ENCODE measurements at regions not wholly inside any gene's neighbourhood (a gene's known extent, or its start where the extent isn't known, plus 50 kb on each side); places are given as distances from the start of the nearest gene placed in this dataset.

DNA sequence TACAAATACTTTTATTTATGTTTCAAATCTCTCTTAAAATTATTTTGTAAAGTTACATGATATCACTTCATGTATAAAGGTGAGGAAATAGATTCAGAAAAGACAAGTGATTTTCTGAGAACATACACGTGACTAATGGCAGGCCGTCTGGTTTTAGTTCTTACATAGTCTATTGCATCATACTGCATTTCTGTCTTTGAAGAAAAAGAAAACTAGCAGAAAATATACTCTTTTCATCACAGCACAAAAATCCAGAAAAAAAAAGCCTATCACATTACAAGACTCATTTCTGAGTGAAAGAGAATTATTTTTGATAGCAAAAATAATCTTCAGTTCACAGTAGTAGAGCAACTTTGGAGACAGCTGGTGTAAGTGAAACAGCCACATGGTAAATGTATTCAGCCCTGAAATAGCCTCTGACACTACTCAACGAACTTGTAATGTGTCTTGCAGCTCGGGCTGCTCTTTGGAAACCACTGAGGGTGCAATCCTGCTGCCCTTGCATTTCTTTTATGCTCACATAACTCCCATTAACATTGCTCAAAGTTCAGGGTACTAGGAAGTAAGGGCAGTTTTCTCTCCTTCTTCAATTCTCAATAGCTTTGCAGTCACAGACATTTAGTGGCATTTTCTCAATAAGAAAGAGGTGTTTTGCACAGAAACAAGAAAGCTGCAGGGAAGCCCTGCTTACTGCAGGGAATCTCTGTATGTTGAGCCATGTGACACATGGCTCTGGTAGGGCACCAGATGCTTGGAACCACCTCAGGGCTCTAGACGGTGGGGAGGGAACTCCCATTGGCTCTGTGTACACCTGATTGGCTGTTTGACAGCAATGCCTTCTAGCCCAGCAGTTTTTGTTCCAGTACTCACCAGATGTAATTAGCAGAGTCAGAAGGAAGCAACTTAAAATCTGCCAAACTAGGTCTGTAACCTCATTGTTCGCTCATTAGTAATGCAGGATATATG is 845.3 kb upstream of the PTPRD start:
- ChIA-PET CTCF (no interaction called here), POLR2A (no interaction called here)
- TF ChIP-seq FOXM1 (IDR thresholded peaks at IDR 0.05; ENCODE audit: borderline replicate concordance) (no peak), SP1 (IDR thresholded peaks at IDR 0.05) (no peak), TARDBP (IDR thresholded peaks at IDR 0.05) (no peak), FOXA1 (IDR thresholded peaks at IDR 0.05) (no peak), L3MBTL2 (conservative IDR thresholded peaks at IDR 0.05) (no peak), NFRKB (IDR thresholded peaks at IDR 0.05) (no peak), SUZ12 (IDR thresholded peaks at IDR 0.05) (no peak), BHLHE40 (IDR thresholded peaks at IDR 0.05; ENCODE audit: borderline replicate concordance) (no peak), FOXK2 (IDR thresholded peaks at IDR 0.05) (no peak), ZNF384 (IDR thresholded peaks at IDR 0.05) (no peak), LEF1 (IDR thresholded peaks at IDR 0.05; ENCODE audit: borderline replicate concordance) (no peak), CTBP1 (IDR thresholded peaks at IDR 0.05; ENCODE audit: borderline replicate concordance) (no peak), PKNOX1 (IDR thresholded peaks at IDR 0.05) (no peak), ARNT (IDR thresholded peaks at IDR 0.05) (no peak), HDGF (IDR thresholded peaks at IDR 0.05; ENCODE audit: borderline replicate concordance) (no peak)
- DNase-seq (ENCODE audit: extremely low spot score) = peak; percentile 3

DNA sequence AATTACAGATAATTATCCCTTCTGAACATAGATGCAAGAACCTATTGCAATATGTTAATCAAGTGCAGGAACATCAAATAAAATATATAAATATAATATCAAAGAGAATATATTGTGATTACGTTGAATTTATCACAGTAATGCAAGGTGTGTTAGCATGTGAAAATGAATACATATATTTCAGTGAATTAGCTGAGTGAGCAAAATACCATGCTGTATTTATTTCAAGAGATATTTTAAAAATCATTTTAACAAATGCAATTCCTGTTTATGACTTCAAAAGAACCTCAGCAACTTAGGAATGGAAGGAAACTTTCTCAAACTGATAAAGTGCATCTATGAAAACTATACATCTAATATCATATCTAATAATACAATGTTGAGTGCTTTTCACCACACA is 856.9 kb upstream of the PTPRD start:
- no peak for DNase-seq (ENCODE audit: extremely low spot score)
- POLR2A ChIA-PET = no interaction called here
- TF ChIP-seq ZNF384 (IDR thresholded peaks at IDR 0.05) = no peak
- TF ChIP-seq NFRKB (IDR thresholded peaks at IDR 0.05) = no peak
- TF ChIP-seq CTBP1 (IDR thresholded peaks at IDR 0.05; ENCODE audit: borderline replicate concordance) = no peak
- no peak for TF ChIP-seq LEF1 (IDR thresholded peaks at IDR 0.05; ENCODE audit: borderline replicate concordance)
- no peak for TF ChIP-seq TARDBP (IDR thresholded peaks at IDR 0.05)
- TF ChIP-seq FOXA1 (IDR thresholded peaks at IDR 0.05) = no peak
- no peak for TF ChIP-seq FOXM1 (IDR thresholded peaks at IDR 0.05; ENCODE audit: borderline replicate concordance)
- no peak for TF ChIP-seq FOXK2 (IDR thresholded peaks at IDR 0.05)
- TF ChIP-seq SUZ12 (IDR thresholded peaks at IDR 0.05) = no peak
- no peak for TF ChIP-seq L3MBTL2 (conservative IDR thresholded peaks at IDR 0.05)
- no peak for TF ChIP-seq ELF4 (IDR thresholded peaks at IDR 0.05)
- TF ChIP-seq BHLHE40 (IDR thresholded peaks at IDR 0.05; ENCODE audit: borderline replicate concordance) = no peak
- TF ChIP-seq ARNT (IDR thresholded peaks at IDR 0.05) = no peak
- TF ChIP-seq SP1 (IDR thresholded peaks at IDR 0.05) = no peak
- no peak for TF ChIP-seq HDGF (IDR thresholded peaks at IDR 0.05; ENCODE audit: borderline replicate concordance)
- TF ChIP-seq PKNOX1 (IDR thresholded peaks at IDR 0.05) = no peak
- CTCF ChIA-PET = no interaction called here

GRCh38 chr9:11471321-11471720 is 858.5 kb upstream of the PTPRD start:
- TF ChIP-seq SP1 (IDR thresholded peaks at IDR 0.05) = no peak
- TF ChIP-seq TARDBP (IDR thresholded peaks at IDR 0.05) = no peak
- TF ChIP-seq LEF1 (IDR thresholded peaks at IDR 0.05; ENCODE audit: borderline replicate concordance) = no peak
- no peak for TF ChIP-seq FOXA1 (IDR thresholded peaks at IDR 0.05)
- no peak for TF ChIP-seq FOXK2 (IDR thresholded peaks at IDR 0.05)
- TF ChIP-seq SUZ12 (IDR thresholded peaks at IDR 0.05) = no peak
- TF ChIP-seq ZNF384 (IDR thresholded peaks at IDR 0.05) = no peak
- no peak for TF ChIP-seq CTBP1 (IDR thresholded peaks at IDR 0.05; ENCODE audit: borderline replicate concordance)
- TF ChIP-seq L3MBTL2 (conservative IDR thresholded peaks at IDR 0.05) = no peak
- TF ChIP-seq FOXM1 (IDR thresholded peaks at IDR 0.05; ENCODE audit: borderline replicate concordance) = no peak
- no peak for TF ChIP-seq HDGF (IDR thresholded peaks at IDR 0.05; ENCODE audit: borderline replicate concordance)
- TF ChIP-seq ARNT (IDR thresholded peaks at IDR 0.05) = no peak
- no peak for TF ChIP-seq NFRKB (IDR thresholded peaks at IDR 0.05)
- TF ChIP-seq PKNOX1 (IDR thresholded peaks at IDR 0.05) = no peak
- no peak for TF ChIP-seq BHLHE40 (IDR thresholded peaks at IDR 0.05; ENCODE audit: borderline replicate concordance)
- no peak for TF ChIP-seq ELF4 (IDR thresholded peaks at IDR 0.05)
- CTCF ChIA-PET = no interaction called here
- POLR2A ChIA-PET = no interaction called here

GRCh38 chr9:11500780-11501179 is 888.0 kb upstream of the PTPRD start:
- DNase-seq (ENCODE audit: extremely low spot score) = no peak
- CTCF ChIA-PET = no interaction called here
- no peak for TF ChIP-seq NFRKB (IDR thresholded peaks at IDR 0.05)
- no peak for TF ChIP-seq L3MBTL2 (conservative IDR thresholded peaks at IDR 0.05)
- no peak for TF ChIP-seq PKNOX1 (IDR thresholded peaks at IDR 0.05)
- no peak for TF ChIP-seq HDGF (IDR thresholded peaks at IDR 0.05; ENCODE audit: borderline replicate concordance)
- TF ChIP-seq ZNF384 (IDR thresholded peaks at IDR 0.05) = no peak
- TF ChIP-seq BHLHE40 (IDR thresholded peaks at IDR 0.05; ENCODE audit: borderline replicate concordance) = no peak
- TF ChIP-seq SP1 (IDR thresholded peaks at IDR 0.05) = no peak
- TF ChIP-seq CTBP1 (IDR thresholded peaks at IDR 0.05; ENCODE audit: borderline replicate concordance) = no peak
- TF ChIP-seq TARDBP (IDR thresholded peaks at IDR 0.05) = no peak
- TF ChIP-seq ARNT (IDR thresholded peaks at IDR 0.05) = no peak
- no peak for TF ChIP-seq FOXA1 (IDR thresholded peaks at IDR 0.05)
- TF ChIP-seq LEF1 (IDR thresholded peaks at IDR 0.05; ENCODE audit: borderline replicate concordance) = no peak
- TF ChIP-seq FOXM1 (IDR thresholded peaks at IDR 0.05; ENCODE audit: borderline replicate concordance) = no peak
- no peak for TF ChIP-seq ELF4 (IDR thresholded peaks at IDR 0.05)
- no peak for TF ChIP-seq SUZ12 (IDR thresholded peaks at IDR 0.05)
- TF ChIP-seq FOXK2 (IDR thresholded peaks at IDR 0.05) = no peak
- POLR2A ChIA-PET = no interaction called here

More at GRCh38 chr9:11471321-11471720, 858.5 kb upstream of the PTPRD start:
- DNase-seq (ENCODE audit: extremely low spot score) = no peak

GRCh38 chr9:11506980-11507379 is 894.2 kb upstream of the PTPRD start:
- ChIA-PET CTCF (no interaction called here), POLR2A (no interaction called here)
- no peak for DNase-seq (ENCODE audit: extremely low spot score)
- no peak for TF ChIP-seq ELF4 (IDR thresholded peaks at IDR 0.05)
- TF ChIP-seq FOXM1 (IDR thresholded peaks at IDR 0.05; ENCODE audit: borderline replicate concordance) = no peak
- no peak for TF ChIP-seq CTBP1 (IDR thresholded peaks at IDR 0.05; ENCODE audit: borderline replicate concordance)
- TF ChIP-seq ZNF384 (IDR thresholded peaks at IDR 0.05) = no peak
